Panc1 (cell line): ENCODE measurements at regions not wholly inside any gene's neighbourhood (a gene's known extent, or its start where the extent isn't known, plus 50 kb on each side); places are given as distances from the start of the nearest gene placed in this dataset.

Experiments
- ATAC-seq: fragments of 200-7000 bp; cut with Tn5 transposase; 2 replicates; pipeline ENCODE4 v1.9.1; 2020; ENCODE audit warnings: mild to moderate bottlenecking, moderate library complexity
- BruUV-seq: library from RNA; stranded (reverse); fragments of 400-500 nt; replicated peaks from 2 replicates; lab custom pipeline; 2021; lab: Mats Ljungman, UMichigan
- CTCF ChIA-PET: fragments of 300-600 bp; sonication (Branson Sonifier 250); formaldehyde crosslinking; loops from one replicate; lab custom pipeline; 2022; ENCODE audit warnings: antibody characterized with exemption; lab: Charles Lee
- POLR2A ChIA-PET: fragments of 300-600 bp; sonication (Branson Sonifier 250); formaldehyde crosslinking; loops from one replicate; lab custom pipeline; 2022; ENCODE audit warnings: antibody characterized with exemption; lab: Charles Lee
- DNase-seq: peaks from one replicate; pipeline ENCODE4 v3.0.0-alpha.2; 2010; ENCODE audit warnings: low read depth, low spot score
- H3K27ac ChIP-seq: 2 replicates; pipeline ENCODE4 v1.5.1; 2011; ENCODE audit warnings: mild to moderate bottlenecking, low read length, inconsistent platforms
- H3K27me3 ChIP-seq: fragments of 200-500 bp; sonication (Bioruptor generic); 2 replicates; pipeline ENCODE4 v1.6.0; 2014; ENCODE audit warnings: low read length, inconsistent platforms; ENCODE audit not compliant: control insufficient read depth, insufficient read depth
- H3K36me3 ChIP-seq: fragments of 200-500 bp; sonication (Bioruptor generic); 2 replicates; pipeline ENCODE4 v1.5.1; 2014; ENCODE audit warnings: inconsistent platforms, mild to moderate bottlenecking, low read length, moderate library complexity; ENCODE audit not compliant: control insufficient read depth, insufficient read depth
- H3K4me1 ChIP-seq: 2 replicates; pipeline ENCODE4 v1.5.1; 2011; ENCODE audit warnings: inconsistent platforms, mild to moderate bottlenecking, low read length, moderate library complexity; ENCODE audit not compliant: control insufficient read depth, insufficient read depth
- H3K4me3 ChIP-seq, 2 experiments: 2 replicates each; pipeline ENCODE4 v1.5.1; 2011 to 2012; ENCODE audit warnings: low read depth in 2 of 2, low read length in 2 of 2, mild to moderate bottlenecking in 2 of 2, inconsistent platforms in 1 of 2, moderate library complexity in 1 of 2
- H3K9me3 ChIP-seq: fragments of 200-500 bp; sonication (Bioruptor generic); 2 replicates; pipeline ENCODE4 v1.5.1; 2014; ENCODE audit warnings: low read depth, mild to moderate bottlenecking, inconsistent platforms, low read length, moderate library complexity; ENCODE audit not compliant: control insufficient read depth, insufficient read depth
- CTCF ChIP-seq: fragments of 450-650 bp; IDR thresholded peaks from 2 replicates; pipeline ENCODE4 v1.5.1; 2017; ENCODE audit warnings: mild to moderate bottlenecking
- POLR2AphosphoS5 ChIP-seq: IDR thresholded peaks from 2 replicates; pipeline ENCODE4 v1.6.1; 2012; ENCODE audit warnings: mild to moderate bottlenecking, low read depth, low read length, moderate library complexity
- REST ChIP-seq, 2 experiments: IDR thresholded peaks; 2 replicates each; pipeline ENCODE4 v1.6.1; 2011 to 2012; ENCODE audit warnings: low read depth in 2 of 2, control low read depth in 1 of 2, low read length in 1 of 2, mild to moderate bottlenecking in 1 of 2, moderate library complexity in 1 of 2; ENCODE audit not compliant: insufficient read depth in 1 of 2
- SIN3A ChIP-seq: IDR thresholded peaks from 2 replicates; pipeline ENCODE4 v1.6.1; 2012; ENCODE audit warnings: low read depth, mild to moderate bottlenecking, low read length, moderate library complexity, borderline replicate concordance; ENCODE audit not compliant: insufficient read depth
- TCF7L2 ChIP-seq: IDR thresholded peaks from 2 replicates; pipeline ENCODE4 v1.6.1; 2011; ENCODE audit warnings: mild to moderate bottlenecking, low read depth, low read length, inconsistent platforms
- in situ Hi-C: cut with HindIII; loops from 2 replicates; pipeline ENCODE4 v1.10.0; 2016; ENCODE audit warnings: low sequenced_read_pairs, low pct_unique_long_range_greater_than_20kb
- intact Hi-C: fragments of 100-400 bp; cut with micrococcal nuclease; formaldehyde crosslinking; loops from one replicate; pipeline ENCODE4 v1.10.0; 2022; ENCODE audit not compliant: unreplicated experiment

GRCh38 chr5:68130253-68130652, 85.3 kb upstream of the PIK3R1 start:
- DNase-seq (no peak), ATAC-seq (no peak)
- ChIA-PET POLR2A (no interaction called here), CTCF (no interaction called here)
- Histone ChIP-seq H3K27ac (no peak overlapping the region), H3K27me3 (no peaks in the 10 kb centered on the region; the same call in 1 of the 2 replicates), H3K4me1 (no peaks in the 10 kb centered on the region), H3K4me3 (no peak overlapping the region), H3K9me3 (no peaks in the 10 kb centered on the region), H3K36me3 (no peaks in the 10 kb centered on the region)
- BruUV-seq = no TSS peak
- TF ChIP-seq CTCF (no peak), TCF7L2 (no peak), POLR2AphosphoS5 (no peak), REST (IDR thresholded peaks at IDR 0.05; ENCODE audit: insufficient read depth in 1 of 2, low read depth in 2 of 2, low read length in 1 of 2) (no peak), SIN3A (no peak)
- in situ Hi-C loops = no loop called here
- intact Hi-C loops = no loop called here

GRCh38 chr5:68129364-68129763, 86.2 kb upstream of the PIK3R1 start:
- intact Hi-C loops (no loop called here), in situ Hi-C loops (no loop called here)
- DNase-seq = no peak
- no TSS peak for BruUV-seq
- Histone ChIP-seq H3K27ac (no peak overlapping the region), H3K27me3 (no peaks in the 10 kb centered on the region), H3K36me3 (no peaks in the 10 kb centered on the region), H3K4me1 (no peaks in the 10 kb centered on the region), H3K4me3 (no peak overlapping the region), H3K9me3 (no peaks in the 10 kb centered on the region)
- CTCF ChIA-PET = no interaction called here
- TF ChIP-seq TCF7L2 = no peak
- ATAC-seq = no peak
- POLR2A ChIA-PET = no interaction called here

GRCh38 chr5:68126886-68127285, 88.7 kb upstream of the PIK3R1 start:
- Histone ChIP-seq H3K9me3 (no peaks in the 10 kb centered on the region), H3K4me1 (no peaks in the 10 kb centered on the region), H3K4me3 (no peak overlapping the region), H3K27ac (no peak overlapping the region), H3K27me3 (no peaks in the 10 kb centered on the region), H3K36me3 (no peaks in the 10 kb centered on the region)
- in situ Hi-C loops = no loop called here
- TF ChIP-seq SIN3A = no peak
- TF ChIP-seq REST (IDR thresholded peaks at IDR 0.05; ENCODE audit: insufficient read depth in 1 of 2, low read depth in 2 of 2, low read length in 1 of 2) = no peak
- TF ChIP-seq CTCF = no peak
- no peak for TF ChIP-seq TCF7L2
- TF ChIP-seq POLR2AphosphoS5 = no peak
- CTCF ChIA-PET = no interaction called here
- no peak for DNase-seq
- ATAC-seq = no peak
- POLR2A ChIA-PET = no interaction called here
- no TSS peak for BruUV-seq
- intact Hi-C loops = no loop called here
